Cardiac muscle cell (in vitro differentiated cells and primary cell): ENCODE measurements at regions not wholly inside any gene's neighbourhood (a gene's known extent, or its start where the extent isn't known, plus 50 kb on each side); places are given as distances from the start of the nearest gene placed in this dataset.

Experiments
- DNase-seq, 2 donors: peaks; one replicate each; pipeline versions ENCODE4 v3.0.0 to v3.0.0-alpha.2; 2010 to 2017; ENCODE audit warnings: low read depth in 1 of 2, low spot score in 1 of 2
- H3K27ac ChIP-seq: fragments of 200-600 bp; sonication (generic); 2 replicates; pipeline ENCODE4 v1.5.1; 2016
- H3K27me3 ChIP-seq: fragments of 200-600 bp; sonication (generic); 2 replicates; pipeline ENCODE4 v1.6.0; 2016; ENCODE audit warnings: control low read depth
- H3K36me3 ChIP-seq: fragments of 200-600 bp; sonication (generic); 2 replicates; pipeline ENCODE4 v1.5.1; 2016; ENCODE audit warnings: control low read depth
- H3K4me1 ChIP-seq: fragments of 200-600 bp; sonication (generic); 2 replicates; pipeline ENCODE4 v1.8.1; 2017; ENCODE audit warnings: low read depth, mild to moderate bottlenecking, mixed run types
- H3K4me3 ChIP-seq: fragments of 200-600 bp; sonication (generic); 2 replicates; pipeline ENCODE4 v1.5.1; 2016; ENCODE audit warnings: mild to moderate bottlenecking
- H3K9me3 ChIP-seq: fragments of 200-600 bp; sonication (generic); 2 replicates; pipeline ENCODE4 v1.5.1; 2017; ENCODE audit warnings: low read depth, mild to moderate bottlenecking, control low read depth
- CTCF ChIP-seq: IDR thresholded peaks from 2 replicates; pipeline ENCODE4 v1.5.1; 2012; ENCODE audit warnings: low read depth, mild to moderate bottlenecking, low read length

GRCh38 chr4:44120646-44121045 lies 328.0 kb downstream of the KCTD8 start:
- H3K9me3 ChIP-seq: no peaks in the 10 kb centered on the region
- no peaks in the 10 kb centered on the region for H3K36me3 ChIP-seq
- TF ChIP-seq CTCF: no peak
- H3K27me3 ChIP-seq: no peaks in the 10 kb centered on the region
- no peak overlapping the region for H3K27ac ChIP-seq
- no peak overlapping the region for H3K4me3 ChIP-seq
- no peaks in the 10 kb centered on the region for H3K4me1 ChIP-seq
- DNase-seq: no peak

GRCh38 chr4:44121210-44121609 lies 327.4 kb downstream of the KCTD8 start:
- no peaks in the 10 kb centered on the region for H3K4me1 ChIP-seq
- DNase-seq: no peak
- TF ChIP-seq CTCF: no peak
- H3K9me3 ChIP-seq: no peaks in the 10 kb centered on the region
- H3K27ac ChIP-seq: no peak overlapping the region
- H3K36me3 ChIP-seq: no peaks in the 10 kb centered on the region
- no peak overlapping the region for H3K4me3 ChIP-seq
- no peaks in the 10 kb centered on the region for H3K27me3 ChIP-seq
